Keratinocyte (primary cell): ENCODE measurements at regions not wholly inside any gene's neighbourhood (a gene's known extent, or its start where the extent isn't known, plus 50 kb on each side); places are given as distances from the start of the nearest gene placed in this dataset.

ENCODE experiments used
- DNase-seq: peaks from one replicate; pipeline ENCODE4 v3.0.0-alpha.2; 2011; ENCODE audit warnings: low read depth, missing footprints, low spot score
- FAIRE-seq: peaks from 2 replicates; lab custom pipeline; 2011; peaks lifted over from hg19 to GRCh38; lab: Jason Lieb, UNC
- H2AFZ ChIP-seq: 2 replicates; pipeline ENCODE4 v1.6.0; 2012; ENCODE audit warnings: low read length, control low read depth, inconsistent platforms; ENCODE audit not compliant: control insufficient read depth
- H3K27ac ChIP-seq: 2 replicates; pipeline ENCODE4 v1.5.1; 2011; ENCODE audit warnings: low read length; ENCODE audit not compliant: control insufficient read depth, insufficient read depth
- H3K27me3 ChIP-seq: 3 replicates; pipeline ENCODE4 v1.6.0; 2011; ENCODE audit warnings: low read length; ENCODE audit not compliant: control insufficient read depth, insufficient read depth; ENCODE audit errors: extremely low read depth
- H3K36me3 ChIP-seq, 2 experiments: 2 replicates in 1 of 2; 3 replicates in 1 of 2; pipeline ENCODE4 v1.5.1; 2011; ENCODE audit warnings: low read length in 2 of 2, mild to moderate bottlenecking in 1 of 2; ENCODE audit not compliant: control insufficient read depth in 2 of 2, insufficient read depth in 2 of 2; ENCODE audit errors: extremely low read depth in 1 of 2
- H3K4me1 ChIP-seq: 3 replicates; pipeline ENCODE4 v1.5.1; 2011; ENCODE audit warnings: low read length; ENCODE audit not compliant: control insufficient read depth, insufficient read depth; ENCODE audit errors: extremely low read depth
- H3K4me2 ChIP-seq: 3 replicates; pipeline ENCODE4 v1.6.0; 2011; ENCODE audit warnings: low read depth, low read length; ENCODE audit not compliant: control insufficient read depth, insufficient read depth; ENCODE audit errors: extremely low read depth
- H3K4me3 ChIP-seq, 3 experiments: fragments of 200-600 bp in 1 of 3; sonication (generic) in 1 of 3; 2 replicates in 2 of 3; 3 replicates in 1 of 3; pipeline ENCODE4 v1.5.1; 2011 to 2016; ENCODE audit warnings: low read length in 3 of 3, mild to moderate bottlenecking in 3 of 3, control low read depth in 2 of 3, inconsistent platforms in 1 of 3, low read depth in 1 of 3, mixed read lengths in 1 of 3, mixed run types in 1 of 3, moderate library complexity in 1 of 3; ENCODE audit not compliant: control insufficient read depth in 2 of 3, insufficient read depth in 2 of 3; ENCODE audit errors: extremely low read depth in 1 of 3
- H3K79me2 ChIP-seq: 2 replicates; pipeline ENCODE4 v1.6.0; 2012; ENCODE audit warnings: low read length; ENCODE audit not compliant: control insufficient read depth, insufficient read depth
- H3K9ac ChIP-seq: 3 replicates; pipeline ENCODE4 v1.6.0; 2011; ENCODE audit warnings: low read length; ENCODE audit not compliant: control insufficient read depth, insufficient read depth; ENCODE audit errors: extremely low read depth
- H3K9me1 ChIP-seq: 3 replicates; pipeline ENCODE4 v1.6.0; 2011; ENCODE audit warnings: low read length; ENCODE audit not compliant: control insufficient read depth, insufficient read depth; ENCODE audit errors: extremely low read depth
- H3K9me3 ChIP-seq: 2 replicates; pipeline ENCODE4 v1.5.1; 2012; ENCODE audit warnings: low read depth, low read length; ENCODE audit not compliant: control insufficient read depth
- H4K20me1 ChIP-seq: 3 replicates; pipeline ENCODE4 v1.6.0; 2011; ENCODE audit warnings: low read length; ENCODE audit not compliant: control insufficient read depth, insufficient read depth; ENCODE audit errors: extremely low read depth
- EZH2 ChIP-seq: IDR thresholded peaks from one replicate; pipeline ENCODE4 v1.6.1; 2012; ENCODE audit warnings: inconsistent platforms, mild to moderate bottlenecking, low read length, moderate library complexity
- dilution Hi-C: fragments of 300-500 bp; cut with MboI; formaldehyde crosslinking; loops from one replicate; pipeline ENCODE4 v1.7.0; 2020; ENCODE audit warnings: low sequenced_read_pairs; ENCODE audit not compliant: extremely low pct_ligation_motif_present
- TF ChIP-seq, protein P1 (sequence below), 3 experiments: IDR thresholded peaks in 1 of 3; conservative IDR thresholded peaks in 1 of 3; optimal IDR thresholded peaks in 1 of 3; 2 replicates in 2 of 3; 3 replicates in 1 of 3; pipeline versions ENCODE3 to v1.5.1; 2011; ENCODE audit warnings: low read length in 3 of 3, mild to moderate bottlenecking in 3 of 3, moderate library complexity in 2 of 3, control low read depth in 1 of 3, inconsistent platforms in 1 of 3; ENCODE audit not compliant: insufficient read depth in 2 of 3; ENCODE audit errors: extremely low read depth in 1 of 3

DNA sequence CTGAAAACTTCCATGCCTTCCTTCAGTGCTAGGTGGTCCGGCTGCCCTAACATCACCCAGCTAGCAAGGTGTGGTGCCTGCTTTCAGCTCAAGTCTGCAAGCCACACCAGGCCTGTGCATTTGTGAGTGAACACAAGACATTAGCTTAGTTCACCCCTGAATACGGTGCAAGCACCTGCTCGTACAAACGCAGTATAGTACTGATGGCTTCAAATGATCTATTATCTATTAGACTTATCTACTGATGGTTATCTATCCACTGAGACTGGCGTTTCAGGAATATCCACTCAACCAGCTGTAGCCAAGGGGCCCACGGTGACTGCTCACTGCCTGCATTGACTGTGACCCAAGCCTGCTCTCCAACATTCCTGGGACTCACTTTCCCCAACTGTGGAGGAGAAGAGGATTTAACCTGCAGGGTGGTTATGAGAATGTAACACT, 155.9 kb downstream of the SHOX start:
- Histone ChIP-seq H3K79me2 (no peaks in the 10 kb centered on the region), H3K36me3 (no peaks in the 10 kb centered on the region), H3K4me1 (no peaks in the 10 kb centered on the region), H4K20me1 (no peaks in the 10 kb centered on the region), H3K4me2 (no peak overlapping the region), H2AFZ (no peak overlapping the region), H3K27me3 (no peaks in the 10 kb centered on the region), H3K4me3 (no peak overlapping the region), H3K9ac (no peak overlapping the region), H3K27ac (no peak overlapping the region), H3K9me3 (peaks cover 7% of the 10 kb centered on the region), H3K9me1 (no peaks in the 10 kb centered on the region)
- DNase-seq (no peak), FAIRE-seq (no peak)
- TF ChIP-seq, protein P1, sequence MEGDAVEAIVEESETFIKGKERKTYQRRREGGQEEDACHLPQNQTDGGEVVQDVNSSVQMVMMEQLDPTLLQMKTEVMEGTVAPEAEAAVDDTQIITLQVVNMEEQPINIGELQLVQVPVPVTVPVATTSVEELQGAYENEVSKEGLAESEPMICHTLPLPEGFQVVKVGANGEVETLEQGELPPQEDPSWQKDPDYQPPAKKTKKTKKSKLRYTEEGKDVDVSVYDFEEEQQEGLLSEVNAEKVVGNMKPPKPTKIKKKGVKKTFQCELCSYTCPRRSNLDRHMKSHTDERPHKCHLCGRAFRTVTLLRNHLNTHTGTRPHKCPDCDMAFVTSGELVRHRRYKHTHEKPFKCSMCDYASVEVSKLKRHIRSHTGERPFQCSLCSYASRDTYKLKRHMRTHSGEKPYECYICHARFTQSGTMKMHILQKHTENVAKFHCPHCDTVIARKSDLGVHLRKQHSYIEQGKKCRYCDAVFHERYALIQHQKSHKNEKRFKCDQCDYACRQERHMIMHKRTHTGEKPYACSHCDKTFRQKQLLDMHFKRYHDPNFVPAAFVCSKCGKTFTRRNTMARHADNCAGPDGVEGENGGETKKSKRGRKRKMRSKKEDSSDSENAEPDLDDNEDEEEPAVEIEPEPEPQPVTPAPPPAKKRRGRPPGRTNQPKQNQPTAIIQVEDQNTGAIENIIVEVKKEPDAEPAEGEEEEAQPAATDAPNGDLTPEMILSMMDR (optimal IDR thresholded peaks at IDR 0.05 in 1 of 3, IDR thresholded peaks at IDR 0.05 in 1 of 3, conservative IDR thresholded peaks at IDR 0.05 in 1 of 3; ENCODE audit: extremely low read depth in 1 of 3, insufficient read depth in 2 of 3, low read length in 3 of 3): no peak
- no peak for TF ChIP-seq EZH2
- dilution Hi-C loops: no loop called here

DNA sequence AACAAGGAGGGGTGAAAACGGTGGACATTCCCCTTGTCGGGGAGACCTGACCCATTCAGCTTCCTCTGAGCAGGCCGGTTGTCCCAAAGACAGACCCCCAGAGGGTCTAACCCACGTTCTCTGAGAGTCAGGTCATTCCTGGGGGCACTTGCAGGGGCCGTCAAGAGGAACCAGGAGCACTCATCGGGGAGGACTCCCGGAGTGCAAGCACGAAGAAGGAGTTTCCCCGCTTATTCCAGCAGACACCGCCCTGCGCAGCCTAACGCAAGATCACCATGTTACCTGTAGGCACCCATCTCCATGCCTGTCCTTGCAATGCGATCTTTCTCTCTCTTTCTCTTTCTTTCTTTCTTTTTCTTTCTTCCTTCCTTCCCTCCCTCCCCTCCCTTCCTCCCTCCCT, 154.2 kb downstream of the SHOX start:
- TF ChIP-seq EZH2: no peak
- TF ChIP-seq, protein P1 (optimal IDR thresholded peaks at IDR 0.05 in 1 of 3, IDR thresholded peaks at IDR 0.05 in 1 of 3, conservative IDR thresholded peaks at IDR 0.05 in 1 of 3; ENCODE audit: extremely low read depth in 1 of 3, insufficient read depth in 2 of 3, low read length in 3 of 3): no peak
- Histone ChIP-seq H2AFZ (no peak overlapping the region), H3K27me3 (no peaks in the 10 kb centered on the region), H3K36me3 (no peaks in the 10 kb centered on the region), H3K4me1 (no peaks in the 10 kb centered on the region), H3K4me3 (no peak overlapping the region), H3K4me2 (no peak overlapping the region), H4K20me1 (no peaks in the 10 kb centered on the region), H3K79me2 (no peaks in the 10 kb centered on the region), H3K9ac (no peak overlapping the region), H3K9me3 (peaks cover 3% of the 10 kb centered on the region), H3K9me1 (no peaks in the 10 kb centered on the region), H3K27ac (no peak overlapping the region)
- DNase-seq (no peak), FAIRE-seq (no peak)
- dilution Hi-C loops: no loop called here
